GM23338 (cell line): ENCODE measurements at regions not wholly inside any gene's neighbourhood (a gene's known extent, or its start where the extent isn't known, plus 50 kb on each side); places are given as distances from the start of the nearest gene placed in this dataset.

ENCODE experiments used
- EZH2phosphoT487 ChIP-seq: fragments of 200-600 bp; sonication (generic); IDR thresholded peaks from one replicate; pipeline ENCODE4 v1.8.1; 2018; ENCODE audit warnings: antibody characterized with exemption; ENCODE audit not compliant: unreplicated experiment
- TF ChIP-seq, protein P1 (sequence below), 2 experiments: fragments of 200-600 bp in 1 of 2; sonication (generic) in 1 of 2; conservative IDR thresholded peaks; 2 replicates each; pipeline versions ENCODE4 v1.5.1 to v1.6.1; 2016 to 2017; ENCODE audit warnings: antibody characterized with exemption in 2 of 2, low read depth in 2 of 2, mild to moderate bottlenecking in 2 of 2, moderate library complexity in 1 of 2

- TF ChIP-seq, protein P1, sequence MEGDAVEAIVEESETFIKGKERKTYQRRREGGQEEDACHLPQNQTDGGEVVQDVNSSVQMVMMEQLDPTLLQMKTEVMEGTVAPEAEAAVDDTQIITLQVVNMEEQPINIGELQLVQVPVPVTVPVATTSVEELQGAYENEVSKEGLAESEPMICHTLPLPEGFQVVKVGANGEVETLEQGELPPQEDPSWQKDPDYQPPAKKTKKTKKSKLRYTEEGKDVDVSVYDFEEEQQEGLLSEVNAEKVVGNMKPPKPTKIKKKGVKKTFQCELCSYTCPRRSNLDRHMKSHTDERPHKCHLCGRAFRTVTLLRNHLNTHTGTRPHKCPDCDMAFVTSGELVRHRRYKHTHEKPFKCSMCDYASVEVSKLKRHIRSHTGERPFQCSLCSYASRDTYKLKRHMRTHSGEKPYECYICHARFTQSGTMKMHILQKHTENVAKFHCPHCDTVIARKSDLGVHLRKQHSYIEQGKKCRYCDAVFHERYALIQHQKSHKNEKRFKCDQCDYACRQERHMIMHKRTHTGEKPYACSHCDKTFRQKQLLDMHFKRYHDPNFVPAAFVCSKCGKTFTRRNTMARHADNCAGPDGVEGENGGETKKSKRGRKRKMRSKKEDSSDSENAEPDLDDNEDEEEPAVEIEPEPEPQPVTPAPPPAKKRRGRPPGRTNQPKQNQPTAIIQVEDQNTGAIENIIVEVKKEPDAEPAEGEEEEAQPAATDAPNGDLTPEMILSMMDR (conservative IDR thresholded peaks at IDR 0.05; ENCODE audit: low read depth in 2 of 2) = no peak
- no peak for TF ChIP-seq EZH2phosphoT487
Observed at GRCh38 chr3:74036102-74036501, 411.4 kb upstream of the PDZRN3 start.
